NB4 (cell line): ENCODE measurements at regions not wholly inside any gene's neighbourhood (a gene's known extent, or its start where the extent isn't known, plus 50 kb on each side); places are given as distances from the start of the nearest gene placed in this dataset.

Source experiments
- CTCF ChIP-seq: IDR thresholded peaks from one replicate; pipeline ENCODE4 v1.5.1; 2012; ENCODE audit warnings: low read depth, low read length
- MAX ChIP-seq: IDR thresholded peaks from 2 replicates; pipeline ENCODE4 v1.6.1; 2011; ENCODE audit warnings: low read depth, low read length
- MYC ChIP-seq: IDR thresholded peaks from 2 replicates; pipeline ENCODE4 v1.6.1; 2011; ENCODE audit warnings: low read depth, low read length
- POLR2A ChIP-seq: IDR thresholded peaks from 2 replicates; pipeline ENCODE4 v1.6.1; 2011; ENCODE audit warnings: mild to moderate bottlenecking; ENCODE audit not compliant: insufficient read length; ENCODE audit errors: extremely low read depth

GRCh38 chr18:73887801-73888200 is 259.8 kb downstream of the FBXO15 start:
- no peak for TF ChIP-seq POLR2A
- TF ChIP-seq CTCF: no peak
- no peak for TF ChIP-seq MAX
- TF ChIP-seq MYC: no peak
